Upper lobe of left lung (tissue), 6 donors: ENCODE measurements at regions not wholly inside any gene's neighbourhood (a gene's known extent, or its start where the extent isn't known, plus 50 kb on each side); places are given as distances from the start of the nearest gene placed in this dataset.

ENCODE experiments used
- ATAC-seq, 2 donors: fragments of 200-7000 bp; cut with Tn5 transposase; one replicate each; pipeline ENCODE4 v1.9.1; 2022; ENCODE audit warnings: mild to moderate bottlenecking in 2 of 2, moderate library complexity in 2 of 2; ENCODE audit not compliant: low FRiP score in 2 of 2
- DNase-seq, 2 donors: peaks; one replicate each; pipeline ENCODE4 v3.0.0-alpha.2; 2019 to 2020
- H3K27ac ChIP-seq, 4 donors: fragments of 200-600 bp; sonication (generic); one replicate each; pipeline ENCODE4 v1.5.1; 2016 to 2019
- H3K27me3 ChIP-seq, 4 donors: fragments of 200-600 bp; sonication (generic); one replicate each; pipeline ENCODE4 v1.5.1; 2017 to 2019
- H3K36me3 ChIP-seq, 4 donors: fragments of 200-600 bp; sonication (generic); one replicate each; pipeline ENCODE4 v1.5.1; 2016 to 2019
- H3K4me1 ChIP-seq, 4 donors: fragments of 200-600 bp; sonication (generic); one replicate each; pipeline ENCODE4 v1.5.1; 2018 to 2019
- H3K4me3 ChIP-seq, 4 donors: fragments of 200-600 bp; sonication (generic); one replicate each; pipeline ENCODE4 v1.5.1; 2017 to 2019; ENCODE audit warnings: mild to moderate bottlenecking in 2 of 4, moderate library complexity in 1 of 4
- H3K9me3 ChIP-seq, 4 donors: fragments of 200-600 bp; sonication (generic); one replicate each; pipeline ENCODE4 v1.5.1; 2018 to 2019
- EP300 ChIP-seq, 4 donors: sonication (generic); formaldehyde crosslinking; IDR thresholded peaks; one replicate each; pipeline ENCODE4 v1.5.1; 2017; ENCODE audit warnings: antibody characterized with exemption in 4 of 4, control low read depth in 2 of 4
- POLR2A ChIP-seq, 4 donors: fragments of 450-650 bp; IDR thresholded peaks; one replicate each; pipeline ENCODE4 v1.5.1; 2016 to 2017; ENCODE audit warnings: antibody characterized with exemption in 4 of 4, mild to moderate bottlenecking in 2 of 4
- POLR2AphosphoS5 ChIP-seq, 2 donors: sonication (generic); formaldehyde crosslinking; IDR thresholded peaks; one replicate each; pipeline ENCODE4 v1.5.1; 2017; ENCODE audit warnings: antibody characterized with exemption in 2 of 2
- WGBS, 2 donors: methylation state at CpG; one replicate each; pipeline ENCODE4 v1.1.5; 2017 to 2018; 5-methylcytosine and 5-hydroxymethylcytosine counted together
- TF ChIP-seq, protein P1 (sequence below), 6 experiments: fragments of 450-650 bp in 4 of 6; fragments of 200-600 bp in 2 of 6; sonication (generic) in 2 of 6; IDR thresholded peaks; one replicate each; pipeline ENCODE4 v1.5.1; 2016 to 2019; ENCODE audit warnings: antibody characterized with exemption in 6 of 6
- donor health status: DM: no; HTN: no; CAD: no; lungs with moderate emphysema.
- donor health status: DM: no; HTN: yes; CAD: no; lungs with severe emphysema.

DNA sequence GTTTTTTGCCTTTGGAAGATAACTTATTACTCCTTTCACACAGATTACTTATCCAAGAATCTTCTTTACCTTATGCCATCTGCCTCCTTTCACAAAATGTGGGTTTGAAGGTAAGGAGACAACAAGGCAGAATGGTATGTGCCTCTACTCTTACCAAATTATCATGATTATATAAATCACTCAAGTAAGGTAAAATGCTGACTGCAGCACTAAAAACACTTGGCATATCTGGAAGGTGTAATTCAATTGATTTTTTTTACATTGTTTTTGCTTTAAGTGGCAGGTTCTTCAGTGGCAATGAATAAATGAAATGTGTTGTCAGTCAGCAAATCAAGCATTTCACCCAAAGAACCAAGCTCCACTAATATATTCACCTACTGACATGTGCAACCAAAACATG, 346.1 kb downstream of the OMA1 start:
- no peak for ATAC-seq
- TF ChIP-seq EP300 (IDR thresholded peaks at IDR 0.05): no peak
- TF ChIP-seq POLR2AphosphoS5 (IDR thresholded peaks at IDR 0.05): no peak
- TF ChIP-seq POLR2A (IDR thresholded peaks at IDR 0.05): no peak
- TF ChIP-seq, protein P1, sequence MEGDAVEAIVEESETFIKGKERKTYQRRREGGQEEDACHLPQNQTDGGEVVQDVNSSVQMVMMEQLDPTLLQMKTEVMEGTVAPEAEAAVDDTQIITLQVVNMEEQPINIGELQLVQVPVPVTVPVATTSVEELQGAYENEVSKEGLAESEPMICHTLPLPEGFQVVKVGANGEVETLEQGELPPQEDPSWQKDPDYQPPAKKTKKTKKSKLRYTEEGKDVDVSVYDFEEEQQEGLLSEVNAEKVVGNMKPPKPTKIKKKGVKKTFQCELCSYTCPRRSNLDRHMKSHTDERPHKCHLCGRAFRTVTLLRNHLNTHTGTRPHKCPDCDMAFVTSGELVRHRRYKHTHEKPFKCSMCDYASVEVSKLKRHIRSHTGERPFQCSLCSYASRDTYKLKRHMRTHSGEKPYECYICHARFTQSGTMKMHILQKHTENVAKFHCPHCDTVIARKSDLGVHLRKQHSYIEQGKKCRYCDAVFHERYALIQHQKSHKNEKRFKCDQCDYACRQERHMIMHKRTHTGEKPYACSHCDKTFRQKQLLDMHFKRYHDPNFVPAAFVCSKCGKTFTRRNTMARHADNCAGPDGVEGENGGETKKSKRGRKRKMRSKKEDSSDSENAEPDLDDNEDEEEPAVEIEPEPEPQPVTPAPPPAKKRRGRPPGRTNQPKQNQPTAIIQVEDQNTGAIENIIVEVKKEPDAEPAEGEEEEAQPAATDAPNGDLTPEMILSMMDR (IDR thresholded peaks at IDR 0.05): no peak

DNA sequence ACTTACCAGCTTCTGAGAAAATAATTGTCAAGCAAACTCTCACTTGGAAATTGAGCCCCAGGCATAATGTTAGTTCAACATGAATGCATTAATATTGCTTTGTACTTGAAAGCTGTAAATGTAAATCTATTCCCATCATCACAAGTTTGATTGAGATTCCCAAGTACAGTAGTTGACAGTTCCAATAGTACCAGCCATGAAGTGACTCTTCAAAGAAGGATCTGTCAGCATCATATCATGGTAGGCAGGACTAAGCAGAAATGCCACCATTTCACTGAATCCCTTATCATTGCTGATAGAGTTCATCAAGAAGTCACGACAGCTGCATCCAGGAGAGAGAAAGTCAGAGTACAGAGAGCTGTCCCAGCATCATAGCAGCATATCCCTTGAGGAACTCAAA, 348.7 kb downstream of the OMA1 start:
- H3K27ac ChIP-seq: no peak overlapping the region
- H3K4me3 ChIP-seq: no peak overlapping the region
- no peak for DNase-seq
- H3K36me3 ChIP-seq: no peaks in the 10 kb centered on the region
- no peaks in the 10 kb centered on the region for H3K4me1 ChIP-seq
- no peaks in the 10 kb centered on the region for H3K9me3 ChIP-seq
- no peak for ATAC-seq
- H3K27me3 ChIP-seq: no peaks in the 10 kb centered on the region
- WGBS, 2 donors: 83 to 89% methylated on average over 1 of the region's 1 CpG
- TF ChIP-seq POLR2A (IDR thresholded peaks at IDR 0.05) (no peak), POLR2AphosphoS5 (IDR thresholded peaks at IDR 0.05) (no peak), EP300 (IDR thresholded peaks at IDR 0.05) (no peak)
- TF ChIP-seq, protein P1 (IDR thresholded peaks at IDR 0.05): no peak

More for the DNA sequence above, 346.1 kb downstream of the OMA1 start:
- Histone ChIP-seq H3K27me3 (no peaks in the 10 kb centered on the region), H3K4me3 (no peak overlapping the region), H3K4me1 (no peaks in the 10 kb centered on the region), H3K9me3 (no peaks in the 10 kb centered on the region), H3K36me3 (no peaks in the 10 kb centered on the region), H3K27ac (no peak overlapping the region)
- DNase-seq: no peak

DNA sequence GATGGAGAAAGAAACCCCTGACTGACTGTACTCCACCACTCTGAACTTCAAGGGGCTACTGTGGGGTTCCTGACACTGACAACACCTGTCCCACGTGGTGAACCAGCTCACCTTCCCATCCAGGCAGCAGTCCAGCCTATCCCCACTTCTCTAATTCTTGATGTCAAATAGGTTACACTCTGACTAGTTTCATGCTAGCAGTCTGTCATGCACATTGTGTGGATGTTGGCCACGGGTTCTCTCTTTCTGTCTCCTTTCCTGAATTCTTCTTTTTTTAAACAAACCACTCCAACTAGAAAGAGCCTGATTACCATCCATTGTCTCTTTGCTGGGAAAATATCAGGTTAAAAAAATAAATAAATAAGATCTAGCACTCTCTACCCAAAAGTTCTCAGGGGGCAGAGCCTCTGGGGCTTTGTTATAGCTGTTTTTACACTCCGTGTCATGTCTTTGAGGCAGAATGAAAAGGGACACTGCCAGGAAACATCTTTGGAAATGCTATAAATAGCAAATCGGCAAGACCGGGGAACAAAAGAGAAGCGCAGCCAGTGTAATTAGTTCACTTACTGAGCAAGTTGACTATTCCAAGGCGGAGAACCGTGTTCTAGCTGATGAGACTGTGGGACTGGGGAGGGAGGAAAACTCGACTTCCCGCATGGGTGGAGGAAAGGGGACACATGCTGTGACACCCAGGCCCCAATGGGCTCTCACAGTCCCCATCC, 356.1 kb downstream of the OMA1 start:
- ATAC-seq: no peak

DNA sequence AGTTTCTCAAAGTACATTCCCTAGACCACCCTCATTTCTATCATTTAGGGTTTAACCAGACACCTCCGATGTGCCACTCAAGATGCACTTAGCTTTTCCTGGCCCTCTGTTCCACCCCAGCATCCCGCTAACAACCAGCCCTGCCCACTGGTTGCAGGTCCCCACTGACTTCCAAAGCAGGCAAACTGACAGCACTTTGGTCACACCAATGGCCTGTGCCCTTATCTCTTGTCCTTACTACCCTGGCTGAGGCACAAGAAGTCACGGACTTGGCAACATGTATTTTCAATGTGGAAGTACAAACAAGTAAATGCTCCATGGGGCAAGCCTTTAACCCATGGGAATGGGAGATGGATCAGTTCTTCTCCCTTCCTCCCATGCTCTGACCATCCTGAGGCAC, 357.1 kb downstream of the OMA1 start:
- H3K4me1 ChIP-seq: no peaks in the 10 kb centered on the region
- H3K9me3 ChIP-seq: no peaks in the 10 kb centered on the region
- no peak overlapping the region for H3K27ac ChIP-seq
- no peak for ATAC-seq
- TF ChIP-seq, protein P1 (IDR thresholded peaks at IDR 0.05): no peak
- no peak for TF ChIP-seq POLR2A (IDR thresholded peaks at IDR 0.05)
- TF ChIP-seq EP300 (IDR thresholded peaks at IDR 0.05): no peak
- TF ChIP-seq POLR2AphosphoS5 (IDR thresholded peaks at IDR 0.05): no peak
- no peaks in the 10 kb centered on the region for H3K27me3 ChIP-seq
- DNase-seq: no peak
- H3K4me3 ChIP-seq: no peak overlapping the region
- H3K36me3 ChIP-seq: no peaks in the 10 kb centered on the region
- WGBS, 2 donors: 89 to 91% methylated on average over 2 to 3 of the region's 3 CpGs

More for the DNA sequence above, 356.1 kb downstream of the OMA1 start:
- H3K27ac ChIP-seq: no peak overlapping the region
- H3K4me1 ChIP-seq: no peaks in the 10 kb centered on the region
- no peaks in the 10 kb centered on the region for H3K27me3 ChIP-seq
- no peaks in the 10 kb centered on the region for H3K36me3 ChIP-seq
- no peak overlapping the region for H3K4me3 ChIP-seq
- WGBS, 2 donors: 54 to 64% methylated on average over 10 of the region's 10 CpGs
- no peak for DNase-seq
- no peaks in the 10 kb centered on the region for H3K9me3 ChIP-seq
- TF ChIP-seq POLR2AphosphoS5 (IDR thresholded peaks at IDR 0.05): no peak

DNA sequence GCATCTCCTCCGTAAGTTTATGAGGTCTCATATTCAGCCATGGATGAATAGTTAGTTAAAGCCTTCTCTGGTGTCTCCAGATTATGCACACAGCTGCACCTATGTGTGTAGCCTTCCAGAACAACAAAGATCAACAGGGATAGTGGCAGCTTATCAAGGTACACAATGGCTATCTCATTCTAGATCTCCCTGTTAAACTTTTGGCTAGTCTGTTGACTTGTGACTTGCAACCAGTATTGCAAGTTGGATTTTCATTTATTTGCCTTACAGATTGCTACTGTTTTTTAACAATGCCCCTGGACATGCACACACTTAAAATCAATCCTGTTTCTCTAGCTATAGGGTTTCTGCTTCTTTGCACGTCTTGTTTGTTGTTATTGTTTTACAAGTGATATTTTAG, 363.2 kb downstream of the OMA1 start:
- H3K27ac ChIP-seq: no peak overlapping the region
- H3K36me3 ChIP-seq: no peaks in the 10 kb centered on the region
- peaks cover 0 to 4% (median 0%) of the 10 kb centered on the region in 4 donors for H3K9me3 ChIP-seq
- H3K27me3 ChIP-seq: no peaks in the 10 kb centered on the region
- H3K4me1 ChIP-seq: no peaks in the 10 kb centered on the region
- H3K4me3 ChIP-seq: no peak overlapping the region
- 46 to 66% methylated on average over 2 of the region's 2 CpGs for WGBS, 2 donors
- TF ChIP-seq EP300 (IDR thresholded peaks at IDR 0.05) (no peak), POLR2A (IDR thresholded peaks at IDR 0.05) (no peak), POLR2AphosphoS5 (IDR thresholded peaks at IDR 0.05) (no peak)
- TF ChIP-seq, protein P1 (IDR thresholded peaks at IDR 0.05): no peak
- no peak for ATAC-seq
- DNase-seq: no peak
